Natural killer cell (primary cell): ENCODE measurements at regions not wholly inside any gene's neighbourhood (a gene's known extent, or its start where the extent isn't known, plus 50 kb on each side); places are given as distances from the start of the nearest gene placed in this dataset.
A peak's percentile ranks its signal among the peaks of the same experiment; 100 is the strongest.
"Not testable (repeated sequence)": the region's sequence is repeated elsewhere in the genome, so short reads cannot be mapped to it uniquely, and the experiment has no call there.

ENCODE experiments used
- ATAC-seq, 3 donors: fragments of 150-1000 bp in 2 of 3; fragments of 200-7000 bp in 1 of 3; cut with Tn5 transposase; 1 replicate in 1 of 3; 2 replicates in 2 of 3; pipeline ENCODE4 v1.10.0; 2021; ENCODE audit warnings: mild to moderate bottlenecking in 2 of 3, moderate library complexity in 2 of 3
- DNase-seq, 2 donors: peaks; one replicate each; pipeline versions ENCODE4 v3.0.0 to v3.0.0-alpha.2; 2013 to 2021; ENCODE audit warnings: mixed read lengths in 1 of 2
- H3K27ac ChIP-seq: one replicate; pipeline ENCODE4 v1.5.1; 2013; ENCODE audit warnings: mild to moderate bottlenecking, low read length
- H3K27me3 ChIP-seq: one replicate; pipeline ENCODE4 v1.6.1; 2013; ENCODE audit warnings: low read length; ENCODE audit not compliant: control insufficient read depth, insufficient read depth
- H3K36me3 ChIP-seq: one replicate; pipeline ENCODE4 v1.6.1; 2013; ENCODE audit warnings: low read length; ENCODE audit not compliant: control insufficient read depth, insufficient read depth
- H3K4me1 ChIP-seq: one replicate; pipeline ENCODE4 v1.6.1; 2013; ENCODE audit warnings: low read length; ENCODE audit not compliant: control insufficient read depth, insufficient read depth
- H3K4me3 ChIP-seq: one replicate; pipeline ENCODE4 v1.5.1; 2013; ENCODE audit warnings: low read length
- H3K9me3 ChIP-seq: one replicate; pipeline ENCODE4 v1.6.1; 2013; ENCODE audit warnings: low read length; ENCODE audit not compliant: control insufficient read depth, insufficient read depth
- H3K27ac Mint-ChIP-seq, 2 donors: one replicate each; pipeline ENCODE4 v1.8.0; 2022; ENCODE audit warnings: mild to moderate bottlenecking in 2 of 2, mixed read lengths in 2 of 2, moderate library complexity in 1 of 2
- H3K27me3 Mint-ChIP-seq, 2 donors: one replicate each; pipeline ENCODE4 v1.8.0; 2022; ENCODE audit warnings: low read depth in 2 of 2, mixed read lengths in 2 of 2
- H3K36me3 Mint-ChIP-seq: one replicate; pipeline ENCODE4 v1.8.0; 2022; ENCODE audit warnings: mixed read lengths
- H3K4me1 Mint-ChIP-seq, 2 donors: one replicate each; pipeline ENCODE4 v1.8.0; 2022; ENCODE audit warnings: mixed read lengths in 2 of 2
- H3K4me3 Mint-ChIP-seq: one replicate; pipeline ENCODE4 v1.8.0; 2022; ENCODE audit warnings: mild to moderate bottlenecking, moderate library complexity, mixed read lengths
- H3K9me3 Mint-ChIP-seq, 2 donors: one replicate each; pipeline ENCODE4 v1.8.0; 2022; ENCODE audit warnings: mixed read lengths in 2 of 2
- CTCF ChIP-seq: fragments of 200-600 bp; IDR thresholded peaks from one replicate; pipeline ENCODE4 v1.8.0; 2022; ENCODE audit warnings: antibody characterized with exemption
- WGBS: methylation state at CpG from one replicate; pipeline ENCODE4 v1.1.7; 2013; ENCODE audit warnings: missing lambda C conversion rate; ENCODE audit not compliant: insufficient coverage; 5-methylcytosine and 5-hydroxymethylcytosine counted together
- intact Hi-C: fragments of 100-400 bp; cut with micrococcal nuclease; formaldehyde crosslinking; loops from one replicate; pipeline ENCODE4 v1.14.2; 2022

GRCh38 chrX:13383907-13384306 lies 64.1 kb upstream of the ATXN3L start:
- Histone ChIP-seq H3K4me3 (no peak overlapping the region), H3K27me3 (no peaks in the 10 kb centered on the region), H3K9me3 (no peaks in the 10 kb centered on the region), H3K27ac (no peak overlapping the region), H3K4me1 (no peaks in the 10 kb centered on the region), H3K36me3 (no peaks in the 10 kb centered on the region)
- Mint-ChIP-seq H3K4me1 (peaks cover 21 to 22% of the 10 kb centered on the region in 2 donors), H3K9me3 (no peaks in the 10 kb centered on the region), H3K27me3 (peaks cover 0 to 14% of the 10 kb centered on the region in 2 donors), H3K36me3 (no peaks in the 10 kb centered on the region), H3K27ac (no peak overlapping the region), H3K4me3 (no peak overlapping the region)
- 54% methylated on average over 3 of the region's 5 CpGs for WGBS
- TF ChIP-seq CTCF = no peak
- intact Hi-C loops = no loop called here
- ATAC-seq (no peak), DNase-seq (no peak)

GRCh38 chrX:13381514-13381913 lies 61.7 kb upstream of the ATXN3L start:
- Mint-ChIP-seq H3K36me3 (no peaks in the 10 kb centered on the region), H3K9me3 (no peaks in the 10 kb centered on the region), H3K27me3 (peaks cover 0 to 14% of the 10 kb centered on the region in 2 donors), H3K27ac (no peak overlapping the region), H3K4me1 (peaks cover 4% of the 10 kb centered on the region in 2 donors), H3K4me3 (no peak overlapping the region)
- Histone ChIP-seq H3K27me3 (no peaks in the 10 kb centered on the region), H3K4me1 (no peaks in the 10 kb centered on the region), H3K36me3 (no peaks in the 10 kb centered on the region), H3K9me3 (no peaks in the 10 kb centered on the region), H3K27ac (no peak overlapping the region), H3K4me3 (no peak overlapping the region)
- DNase-seq = no peak
- no peak for TF ChIP-seq CTCF
- no peak for ATAC-seq
- 83% methylated on average over 1 of the region's 2 CpGs for WGBS
- intact Hi-C loops = no loop called here

- Histone ChIP-seq H3K9me3 (no peaks in the 10 kb centered on the region), H3K36me3 (no peaks in the 10 kb centered on the region), H3K27me3 (no peaks in the 10 kb centered on the region), H3K4me3 (no peak overlapping the region), H3K4me1 (no peaks in the 10 kb centered on the region), H3K27ac (no peak overlapping the region)
- Mint-ChIP-seq H3K4me1 (peaks cover 0 to 4% of the 10 kb centered on the region in 2 donors), H3K36me3 (no peaks in the 10 kb centered on the region), H3K4me3 (no peak overlapping the region), H3K9me3 (no peaks in the 10 kb centered on the region), H3K27me3 (peaks cover 0 to 14% of the 10 kb centered on the region in 2 donors), H3K27ac (no peak overlapping the region)
- DNase-seq (no peak), ATAC-seq (no peak)
- WGBS = 0% methylated on average over 1 of the region's 2 CpGs
- intact Hi-C loops = no loop called here
- TF ChIP-seq CTCF = no peak
These were observed 60.4 kb upstream of the ATXN3L start for GRCh38 chrX:13380211-13380610.

DNA sequence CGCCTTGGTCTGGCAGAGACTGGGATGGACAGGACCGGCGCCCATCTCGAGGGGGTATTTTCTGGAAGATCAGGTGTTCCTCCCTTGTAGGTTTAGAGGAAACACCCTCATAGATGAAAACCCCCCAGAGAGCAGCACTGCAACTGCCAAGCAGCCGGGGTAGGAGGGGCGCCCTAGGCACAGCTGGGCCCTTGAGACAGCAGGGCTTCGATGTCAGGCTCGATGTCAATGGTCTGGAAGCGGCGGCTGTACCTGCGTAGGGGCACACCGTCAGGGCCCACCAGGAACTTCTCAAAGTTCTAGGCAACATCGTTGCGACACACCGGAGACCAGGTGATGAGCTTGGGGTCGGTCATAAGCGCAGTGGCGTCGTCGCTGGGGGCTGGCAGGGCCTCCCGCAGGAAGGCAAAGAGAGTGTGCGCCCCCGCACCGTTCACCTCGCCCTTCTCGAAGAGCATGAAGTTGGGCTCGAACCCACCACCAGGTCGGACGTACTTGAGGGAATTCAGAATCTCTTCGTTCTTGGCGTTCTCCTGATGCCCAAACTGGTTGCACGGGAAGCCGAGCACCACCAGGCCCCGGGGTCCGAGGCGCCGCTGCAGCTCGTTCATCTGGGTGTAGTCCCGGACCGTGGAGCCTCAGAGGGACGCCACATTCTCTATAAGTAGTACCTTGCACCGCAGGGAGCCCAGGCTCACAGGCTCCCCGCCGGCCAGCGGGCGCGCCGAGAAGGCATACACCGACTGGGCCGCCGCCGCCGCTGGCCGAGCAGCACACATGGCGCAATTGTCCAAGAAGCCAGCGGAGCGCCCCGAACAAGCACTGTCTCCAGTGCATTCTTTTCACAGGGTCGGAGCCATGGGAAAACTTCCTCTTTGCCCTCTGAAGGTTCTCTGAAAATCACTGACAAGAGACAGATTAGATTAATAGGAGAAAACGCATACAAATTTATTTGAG lies 59.0 kb upstream of the ATXN3L start:
- H3K27ac Mint-ChIP-seq, H3K27ac ChIP-seq, H3K36me3 ChIP-seq, H3K4me3 Mint-ChIP-seq, intact Hi-C loops, H3K4me3 ChIP-seq, H3K4me1 ChIP-seq, H3K9me3 Mint-ChIP-seq, H3K9me3 ChIP-seq, H3K4me1 Mint-ChIP-seq, DNase-seq, H3K36me3 Mint-ChIP-seq, H3K27me3 ChIP-seq: not testable (repeated sequence)
- peaks cover 0 to 14% of the 10 kb centered on the region in 2 donors for H3K27me3 Mint-ChIP-seq
- peak in 1 of 3 donors; percentile 52 for ATAC-seq
- WGBS = 87% methylated on average over 44 of the region's 60 CpGs
